HG03045 (cell line): ENCODE measurements at regions not wholly inside any gene's neighbourhood (a gene's known extent, or its start where the extent isn't known, plus 50 kb on each side); places are given as distances from the start of the nearest gene placed in this dataset.

Experiments used
- ATAC-seq: cut with Tn5 transposase; IDR thresholded peaks from one replicate; pipeline ENCODE4 v1.9.1; 2021; ENCODE audit warnings: mild to moderate bottlenecking, moderate library complexity; ENCODE audit not compliant: unreplicated experiment

DNA sequence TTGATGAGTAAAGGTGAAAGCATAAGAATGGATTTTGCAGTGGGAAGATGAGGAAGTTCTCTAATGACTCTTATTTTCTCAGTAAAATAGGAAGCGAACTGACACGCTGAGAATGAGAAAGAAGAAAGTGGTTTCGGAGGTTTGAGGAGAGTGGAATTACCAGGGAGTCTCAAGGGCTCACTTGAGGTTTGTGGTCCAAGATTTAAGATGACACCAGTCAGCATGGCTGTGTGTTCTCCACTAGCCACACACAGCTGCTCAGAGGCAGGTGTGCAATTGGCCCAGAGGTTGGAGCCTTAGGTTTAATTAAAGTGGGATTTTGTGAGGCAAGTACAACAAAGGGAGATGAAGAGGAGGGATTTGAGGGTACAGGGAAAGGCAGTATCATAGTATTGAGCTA lies 99.6 kb upstream of the NBEA start:
- ATAC-seq: peak; percentile 52

DNA sequence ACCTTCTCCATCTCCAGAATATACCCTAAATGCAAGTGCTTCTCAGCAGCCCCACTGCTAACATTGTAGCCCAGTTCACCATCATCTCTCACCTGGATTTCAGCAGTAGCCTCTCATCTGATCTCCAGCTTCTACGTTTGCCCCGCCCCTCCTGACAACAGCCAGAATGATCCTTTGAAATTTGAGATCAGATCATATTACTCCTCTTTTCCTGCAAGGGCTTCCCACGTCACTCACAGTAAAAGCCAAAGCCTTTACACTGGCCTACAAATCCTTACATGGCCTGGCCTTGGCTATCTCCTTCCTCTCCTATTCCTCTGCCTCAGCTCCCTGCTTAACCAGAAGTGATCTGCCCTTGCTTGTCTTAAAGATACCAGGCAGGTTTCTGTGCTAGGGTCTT lies 94.3 kb upstream of the NBEA start:
- ATAC-seq: no peak

DNA sequence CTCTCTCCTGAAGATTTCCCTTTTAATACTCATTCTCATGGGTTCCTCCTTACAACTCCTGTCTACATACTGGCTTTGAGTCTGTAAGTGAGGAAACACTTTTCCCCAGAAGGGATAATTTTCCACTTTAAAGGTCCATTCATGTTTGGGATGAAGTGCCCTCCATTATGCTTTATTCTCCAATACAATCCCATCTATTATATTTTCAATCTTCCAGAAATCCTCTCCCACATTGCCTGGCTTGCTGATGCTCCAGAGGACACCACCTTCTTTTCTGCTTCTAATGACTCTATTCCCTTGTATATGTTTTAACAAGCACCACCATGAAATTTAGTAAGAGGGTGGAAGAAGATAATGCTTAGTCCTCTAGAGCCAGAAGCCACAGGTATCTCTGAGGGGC lies 92.7 kb upstream of the NBEA start:
- no peak for ATAC-seq

DNA sequence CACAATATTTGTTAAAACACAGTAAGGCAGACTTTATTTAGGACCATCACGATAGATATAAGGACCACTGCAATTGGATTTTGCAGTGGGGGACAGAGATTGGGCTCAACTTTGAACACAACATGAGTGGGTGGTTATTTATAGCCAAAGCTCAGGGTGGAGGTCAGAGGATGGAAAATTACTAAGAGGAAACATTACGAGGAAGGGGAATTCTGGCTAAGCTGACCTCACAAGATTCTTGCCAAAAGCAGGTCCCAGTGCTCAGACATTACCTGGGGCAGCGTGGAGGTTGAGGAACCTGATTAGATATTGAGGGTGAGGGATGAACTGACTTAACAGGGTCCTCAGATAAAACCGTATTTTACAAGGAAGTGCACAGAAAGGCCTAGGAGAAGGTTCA lies 88.9 kb upstream of the NBEA start:
- no peak for ATAC-seq

DNA sequence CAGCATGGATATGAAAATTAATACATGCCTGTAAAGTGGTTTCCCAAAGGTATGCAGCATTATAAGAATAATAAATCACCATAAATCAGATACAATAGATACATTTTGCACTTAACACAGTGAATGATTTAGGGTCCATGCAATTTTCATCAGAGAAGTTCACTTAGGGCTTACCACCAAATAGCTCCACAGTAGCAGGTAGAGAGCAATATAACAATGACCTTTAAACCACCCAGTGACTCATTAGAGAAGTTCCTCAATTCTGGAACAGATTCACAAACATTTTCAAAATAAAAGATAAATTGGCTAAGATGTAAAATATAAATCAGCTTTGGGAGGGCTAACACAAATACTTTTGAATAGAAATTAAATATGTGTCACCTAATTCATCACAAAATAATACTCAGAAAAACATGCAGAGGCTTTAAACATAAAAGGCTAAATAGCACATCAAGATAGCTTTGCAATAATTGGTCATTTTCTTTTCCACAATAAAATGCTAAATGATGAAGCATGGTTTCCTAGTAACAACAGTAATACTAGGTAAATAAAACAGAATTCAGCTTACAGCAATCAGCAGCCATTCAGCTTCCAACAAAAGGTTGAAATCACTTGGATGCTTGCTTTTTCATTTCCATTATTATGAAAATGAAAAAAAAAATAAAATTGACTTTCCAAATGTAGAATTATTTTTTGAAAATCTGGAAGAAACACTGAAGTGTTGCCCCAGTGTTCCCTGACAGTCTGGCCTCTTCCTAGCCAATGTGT lies 84.3 kb upstream of the NBEA start:
- no peak for ATAC-seq

- ATAC-seq: no peak
These were observed 79.8 kb upstream of the NBEA start for GRCh38 chr13:34862311-34862710.

GRCh38 chr13:34862716-34863115 lies 79.4 kb upstream of the NBEA start:
- no peak for ATAC-seq

GRCh38 chr13:34863360-34864135 lies 78.5 kb upstream of the NBEA start:
- no peak for ATAC-seq

DNA sequence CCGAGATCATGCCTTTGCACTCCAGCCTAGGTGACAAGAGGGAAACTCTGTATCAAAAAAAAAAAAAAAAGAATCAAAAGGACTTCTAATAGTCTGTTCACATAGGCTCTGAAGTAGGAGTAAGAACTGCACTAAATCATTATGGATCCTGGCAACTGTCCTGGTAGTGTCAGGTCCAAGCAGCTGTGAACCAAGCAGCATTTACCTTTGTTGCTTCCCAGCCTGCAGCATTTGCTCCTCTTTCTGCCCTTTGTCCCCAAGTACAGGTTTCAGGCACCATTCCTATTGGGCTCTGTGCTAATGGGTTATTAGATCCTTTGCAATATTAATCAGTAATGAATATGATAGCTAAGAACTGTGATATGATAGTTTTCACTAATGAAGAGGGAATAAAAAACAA lies 77.4 kb upstream of the NBEA start:
- no peak for ATAC-seq

DNA sequence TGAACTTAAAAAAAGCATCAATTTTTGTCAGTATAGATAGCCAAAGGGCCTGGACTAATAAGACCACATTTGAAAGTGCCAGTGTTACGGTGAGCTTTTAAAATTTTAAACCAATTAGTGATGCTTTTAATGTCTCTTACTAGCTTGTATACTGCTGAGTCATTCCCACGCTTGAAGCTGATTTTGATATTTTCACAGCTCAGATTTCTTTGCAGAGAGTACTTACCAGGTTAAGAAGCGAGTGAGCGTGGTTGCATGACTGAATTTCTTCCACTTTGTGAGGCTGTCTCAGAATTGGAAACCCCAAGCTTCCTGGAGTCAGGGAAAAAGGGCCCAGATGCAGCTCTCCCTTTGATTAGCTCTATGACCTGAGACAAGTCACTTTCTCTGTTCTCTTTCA lies 74.5 kb upstream of the NBEA start:
- no peak for ATAC-seq

DNA sequence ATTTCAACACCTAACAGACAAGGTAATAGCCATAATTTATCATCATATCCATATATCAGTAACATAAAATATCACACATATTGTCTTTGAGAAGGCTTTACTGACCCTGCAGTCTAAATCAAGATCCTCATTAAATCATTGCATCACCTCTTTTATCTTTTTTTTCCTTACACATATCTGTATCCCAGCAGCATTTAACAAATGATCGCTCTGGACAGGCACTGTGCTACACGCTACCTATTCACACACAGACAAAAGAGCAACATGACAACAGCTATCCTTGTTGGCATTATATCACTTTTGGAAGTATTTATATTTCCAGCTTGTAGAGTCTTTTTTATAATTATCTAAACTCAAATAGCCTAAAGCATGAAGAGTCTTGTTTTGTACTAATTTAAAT lies 73.3 kb upstream of the NBEA start:
- ATAC-seq: no peak

GRCh38 chr13:34869696-34870095 lies 72.4 kb upstream of the NBEA start:
- ATAC-seq: no peak

DNA sequence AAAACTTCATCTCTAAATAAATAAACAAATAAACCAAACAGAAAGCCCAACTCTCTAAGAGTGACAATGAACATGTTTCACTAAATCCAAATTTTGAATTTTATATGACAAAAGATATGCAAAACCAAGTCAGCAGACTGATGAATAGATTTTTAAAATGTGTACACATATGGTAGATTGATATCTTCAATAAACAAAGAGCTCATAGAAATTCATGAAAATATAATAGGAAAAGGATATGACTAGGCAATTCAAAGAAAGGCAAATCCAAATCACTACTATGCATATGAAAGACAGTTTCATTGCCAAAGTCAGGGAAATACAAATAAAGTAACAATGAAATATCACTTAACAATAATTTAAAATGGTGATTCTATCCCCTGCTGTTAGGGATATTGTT lies 63.7 kb upstream of the NBEA start:
- ATAC-seq: no peak

DNA sequence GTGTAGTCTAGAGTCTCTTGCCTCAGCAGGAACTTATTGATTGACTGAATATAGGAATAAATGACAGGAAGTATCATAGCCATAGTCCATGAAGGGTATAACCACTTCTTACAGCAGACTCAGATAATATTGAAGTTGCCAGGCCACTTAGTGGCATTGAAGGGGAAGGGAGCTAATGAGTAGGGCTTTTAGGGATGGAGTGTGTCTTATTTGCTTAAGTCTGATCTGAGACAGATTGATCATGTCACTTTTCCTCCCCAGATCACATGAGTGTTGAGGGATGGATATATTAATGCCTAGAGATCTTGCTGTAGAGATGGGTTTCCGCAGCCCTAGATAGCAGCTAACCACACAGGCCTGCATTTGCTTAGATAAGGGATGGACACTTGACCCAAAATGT lies 62.2 kb upstream of the NBEA start:
- ATAC-seq: no peak

- no peak for ATAC-seq
These were observed 60.6 kb upstream of the NBEA start for GRCh38 chr13:34881494-34881893.

GRCh38 chr13:34883396-34883795 lies 58.7 kb upstream of the NBEA start:
- no peak for ATAC-seq

GRCh38 chr13:34884366-34884765 lies 57.7 kb upstream of the NBEA start:
- no peak for ATAC-seq

DNA sequence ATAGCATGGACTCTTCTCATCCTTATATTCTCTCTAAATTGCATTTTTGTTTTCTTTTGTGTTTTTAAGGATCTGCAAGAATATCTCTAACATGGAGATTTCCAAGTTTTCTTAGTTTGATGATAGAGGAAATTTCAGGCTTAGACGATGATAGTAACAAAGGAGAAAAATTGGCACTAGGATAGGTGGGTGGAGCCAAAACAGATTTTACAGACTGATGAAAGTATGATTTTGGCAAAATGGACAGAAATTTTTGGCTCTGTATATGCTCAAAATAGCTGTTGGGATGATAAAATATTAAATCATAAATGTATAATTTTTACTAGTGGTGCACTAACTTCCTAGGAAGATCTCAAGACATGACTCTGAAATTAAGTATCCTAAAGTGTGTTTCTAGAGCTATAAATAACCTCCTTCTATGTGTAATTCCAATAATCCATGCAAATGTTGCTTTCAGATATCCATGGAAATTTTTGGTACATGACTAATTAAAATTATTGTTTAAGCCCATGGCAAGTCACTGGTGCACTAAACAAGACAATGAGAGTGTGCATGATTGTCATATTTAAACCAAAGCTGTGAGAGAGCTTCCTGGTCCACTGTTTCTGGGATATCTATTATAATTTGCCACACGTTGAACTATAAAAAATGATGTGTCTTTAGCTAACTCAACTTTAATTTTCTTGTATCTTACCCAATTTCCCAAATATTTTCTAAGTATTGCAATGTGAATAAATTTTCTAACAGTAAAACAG lies 55.8 kb upstream of the NBEA start:
- no peak for ATAC-seq

- ATAC-seq: no peak
These were observed 55.1 kb upstream of the NBEA start for GRCh38 chr13:34886987-34887386.
